ENCODE measurements at regions not wholly inside any gene's neighbourhood (a gene's known extent, or its start where the extent isn't known, plus 50 kb on each side); places are given as distances from the start of the nearest gene placed in this dataset.
"Not testable (repeated sequence)": the region's sequence is repeated elsewhere in the genome, so short reads cannot be mapped to it uniquely, and the experiment has no call there.

DNA sequence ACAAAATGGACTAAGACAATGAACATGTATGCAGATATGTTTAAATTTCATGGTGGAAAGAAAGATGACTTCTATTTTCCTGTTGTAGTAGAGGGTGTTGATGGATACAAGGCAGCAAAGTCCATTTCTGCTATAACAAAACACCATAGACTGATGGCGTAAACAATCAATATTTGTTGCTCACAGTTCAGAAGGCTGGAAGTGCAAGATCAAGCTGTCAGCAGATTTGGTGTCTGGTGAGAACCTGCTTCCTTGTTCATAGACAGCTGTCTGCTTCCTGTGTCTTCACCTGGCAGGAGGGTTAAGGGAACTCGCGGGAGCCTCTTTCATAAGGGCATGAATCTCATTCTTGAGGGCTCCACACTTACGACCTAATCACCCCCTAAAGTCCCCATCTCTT is 83.0 kb upstream of the ELOVL5 start:
- no peak overlapping the region for H3K4me3 ChIP-seq (ENCODE audit: low read length)
- no peaks in the 10 kb centered on the region for H3K27me3 ChIP-seq (ENCODE audit: control insufficient read depth, insufficient read depth)
- DNase-seq (no peak), ATAC-seq (no peak)
- H3K9me3 ChIP-seq (ENCODE audit: control insufficient read depth, low read length), result no peaks in the 10 kb centered on the region
- intact Hi-C loops (cut with DNase I), result no loop called here
- H3K4me1 ChIP-seq (ENCODE audit: control insufficient read depth, insufficient read depth, low read length), result no peaks in the 10 kb centered on the region
- WGBS, result 80% methylated on average over 4 of the region's 4 CpGs
- no peak overlapping the region for H3K27ac ChIP-seq (ENCODE audit: low read length)

DNA sequence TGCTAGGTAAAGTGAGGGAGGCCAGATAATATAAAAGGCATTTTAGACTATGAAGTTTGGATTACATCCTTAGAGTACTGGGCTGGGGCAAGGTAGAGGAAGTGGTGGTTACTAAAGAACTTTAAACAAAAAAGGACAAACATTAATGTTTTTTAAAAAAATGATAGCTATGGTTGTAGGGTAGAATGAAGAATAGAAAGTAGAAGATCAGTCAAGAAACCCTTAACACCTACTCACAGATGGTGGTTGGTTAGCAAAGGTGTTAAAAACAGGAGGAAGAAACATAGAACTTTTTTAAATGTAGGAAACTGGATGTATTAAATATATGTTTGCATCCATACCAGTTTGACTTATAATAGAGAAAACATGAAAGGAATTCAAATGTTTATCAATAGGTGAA is 80.7 kb upstream of the ELOVL5 start:
- no peak overlapping the region for H3K27ac ChIP-seq (ENCODE audit: low read length)
- ATAC-seq, result no peak

DNA sequence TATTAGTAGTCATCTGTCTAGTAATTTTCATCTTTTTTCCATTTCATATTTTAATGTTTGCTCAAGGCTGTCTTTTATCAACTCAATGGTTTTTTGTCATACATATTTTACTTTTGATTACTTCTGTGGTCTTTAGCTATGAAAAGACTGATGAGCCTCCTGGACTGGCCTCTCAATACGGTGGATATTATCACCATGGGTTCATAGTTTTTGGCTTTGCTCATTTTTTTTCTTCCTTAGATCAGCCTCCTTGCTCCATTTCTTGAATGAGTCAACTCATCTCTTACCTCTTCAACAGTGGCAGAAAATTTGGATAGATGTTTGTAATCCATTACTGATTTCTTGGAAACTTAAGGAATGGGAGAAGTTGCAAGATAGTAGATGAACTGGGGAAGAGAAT is 80.1 kb upstream of the ELOVL5 start:
- ATAC-seq (no peak), DNase-seq (no peak)
- Histone ChIP-seq H3K9me3 (ENCODE audit: control insufficient read depth, low read length) (no peaks in the 10 kb centered on the region), H3K27me3 (ENCODE audit: control insufficient read depth, insufficient read depth) (no peaks in the 10 kb centered on the region), H3K27ac (ENCODE audit: low read length) (no peak overlapping the region), H3K4me1 (ENCODE audit: control insufficient read depth, insufficient read depth, low read length) (no peaks in the 10 kb centered on the region), H3K4me3 (ENCODE audit: low read length) (no peak overlapping the region)
- intact Hi-C loops (cut with DNase I), result no loop called here
- WGBS, result 70% methylated on average over 1 of the region's 1 CpG

More for the DNA sequence above, 80.7 kb upstream of the ELOVL5 start:
- Histone ChIP-seq H3K27me3 (ENCODE audit: control insufficient read depth, insufficient read depth) (no peaks in the 10 kb centered on the region), H3K4me3 (ENCODE audit: low read length) (no peak overlapping the region), H3K4me1 (ENCODE audit: control insufficient read depth, insufficient read depth, low read length) (no peaks in the 10 kb centered on the region), H3K9me3 (ENCODE audit: control insufficient read depth, low read length) (no peaks in the 10 kb centered on the region)
- DNase-seq, result no peak
- intact Hi-C loops (cut with DNase I), result no loop called here

DNA sequence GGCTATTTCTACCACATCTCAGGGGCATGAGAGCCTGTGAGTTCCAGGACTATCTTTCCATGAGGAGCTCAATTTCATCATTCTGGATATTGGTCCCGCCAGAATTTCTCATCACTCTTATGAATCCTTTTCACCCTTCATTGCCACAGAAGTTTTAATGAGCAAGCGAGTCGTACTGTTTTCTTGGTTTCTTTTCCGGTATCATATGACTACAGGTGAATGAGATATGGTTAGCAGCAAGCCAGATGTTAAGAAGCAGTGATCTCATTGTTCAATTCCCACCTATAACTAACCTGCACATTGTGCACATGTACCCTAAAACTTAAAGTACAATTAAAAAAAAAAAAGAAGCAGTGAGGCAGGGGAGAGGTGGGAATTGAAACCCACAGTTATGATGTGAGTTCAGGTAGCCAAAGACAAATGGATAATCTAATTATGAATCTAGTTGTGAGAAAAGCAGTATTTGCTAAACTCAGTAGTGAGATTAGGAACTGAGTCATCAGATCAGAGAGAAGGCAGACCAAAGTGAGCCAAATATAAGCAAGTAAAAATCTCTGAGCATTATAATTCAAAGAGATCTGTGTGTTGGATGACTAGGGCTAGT is 78.0 kb upstream of the ELOVL5 start:
- intact Hi-C loops (cut with DNase I), result no loop called here
- DNase-seq (no peak), ATAC-seq (no peak)
- H3K27me3 ChIP-seq (ENCODE audit: control insufficient read depth, insufficient read depth), result no peaks in the 10 kb centered on the region
- no peak overlapping the region for H3K27ac ChIP-seq (ENCODE audit: low read length)
- no peak overlapping the region for H3K4me3 ChIP-seq (ENCODE audit: low read length)
- H3K9me3 ChIP-seq (ENCODE audit: control insufficient read depth, low read length), result no peaks in the 10 kb centered on the region
- WGBS, result 94% methylated on average over 4 of the region's 4 CpGs
- no peaks in the 10 kb centered on the region for H3K4me1 ChIP-seq (ENCODE audit: control insufficient read depth, insufficient read depth, low read length)

DNA sequence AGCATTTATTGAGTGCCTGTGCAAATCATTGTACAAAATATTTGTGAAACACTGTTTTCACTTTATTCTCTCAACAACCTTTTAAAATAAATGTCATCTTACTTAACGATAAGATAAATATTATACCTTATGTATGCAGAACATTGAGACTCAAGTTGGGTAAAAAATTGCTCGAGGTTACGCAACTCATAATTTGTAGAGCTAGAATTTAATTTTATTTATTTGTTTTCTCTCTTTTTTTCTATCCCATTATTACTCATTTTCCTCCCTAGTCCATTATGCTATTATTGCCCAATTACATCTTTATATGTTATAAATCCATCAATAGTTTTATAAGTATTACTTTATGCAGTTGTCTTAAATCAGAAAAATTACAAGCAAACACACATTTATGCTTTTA is 77.4 kb upstream of the ELOVL5 start:
- H3K9me3 ChIP-seq (ENCODE audit: control insufficient read depth, low read length), result no peaks in the 10 kb centered on the region
- H3K4me3 ChIP-seq (ENCODE audit: low read length), result no peak overlapping the region
- H3K27me3 ChIP-seq (ENCODE audit: control insufficient read depth, insufficient read depth), result no peaks in the 10 kb centered on the region
- 97% methylated on average over 3 of the region's 3 CpGs for WGBS
- ATAC-seq (no peak), DNase-seq (no peak)
- H3K27ac ChIP-seq (ENCODE audit: low read length), result no peak overlapping the region
- intact Hi-C loops (cut with DNase I), result no loop called here
- H3K4me1 ChIP-seq (ENCODE audit: control insufficient read depth, insufficient read depth, low read length), result no peaks in the 10 kb centered on the region

DNA sequence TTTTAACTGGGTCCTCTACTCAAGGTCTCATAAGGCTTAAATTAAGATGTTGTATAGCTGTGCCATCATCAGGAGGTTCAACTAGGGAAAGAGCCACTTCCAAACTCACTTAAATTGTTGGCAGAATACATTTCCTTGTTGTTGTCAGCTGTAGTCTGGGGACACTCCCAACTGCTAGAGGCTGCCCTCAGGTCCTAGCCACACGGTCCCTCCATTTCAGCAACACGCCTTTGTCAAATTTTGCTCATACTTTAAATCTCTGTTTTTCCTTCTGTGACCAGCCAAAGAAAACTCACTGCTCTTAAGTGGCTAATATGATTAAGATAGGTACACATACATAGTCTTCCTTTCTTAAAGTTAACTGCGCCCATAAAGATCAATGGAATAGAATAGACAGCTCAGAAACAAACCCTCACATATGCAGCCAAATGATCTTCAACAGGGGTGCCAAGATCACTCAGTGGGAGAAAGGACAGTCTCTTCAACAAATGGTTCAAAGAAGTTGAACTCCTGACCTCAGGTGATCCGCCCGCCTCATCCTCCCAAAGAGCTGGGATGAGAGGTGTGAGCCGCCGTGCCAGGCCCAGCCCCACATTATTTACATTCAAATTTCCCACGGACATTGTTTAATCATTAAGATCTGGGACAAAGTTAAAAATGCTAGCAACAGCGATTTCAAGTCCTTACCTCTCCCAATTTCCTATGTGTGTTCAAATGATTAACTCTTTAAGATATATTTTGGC is 76.4 kb upstream of the ELOVL5 start:
- intact Hi-C loops (cut with DNase I), result no loop called here
- no peak overlapping the region for H3K4me3 ChIP-seq (ENCODE audit: low read length)
- DNase-seq, result no peak
- H3K27ac ChIP-seq (ENCODE audit: low read length), result no peak overlapping the region
- 93% methylated on average over 9 of the region's 9 CpGs for WGBS
- no peaks in the 10 kb centered on the region for H3K9me3 ChIP-seq (ENCODE audit: control insufficient read depth, low read length)
- H3K27me3 ChIP-seq (ENCODE audit: control insufficient read depth, insufficient read depth), result no peaks in the 10 kb centered on the region
- ATAC-seq, result no peak
- no peaks in the 10 kb centered on the region for H3K4me1 ChIP-seq (ENCODE audit: control insufficient read depth, insufficient read depth, low read length)

DNA sequence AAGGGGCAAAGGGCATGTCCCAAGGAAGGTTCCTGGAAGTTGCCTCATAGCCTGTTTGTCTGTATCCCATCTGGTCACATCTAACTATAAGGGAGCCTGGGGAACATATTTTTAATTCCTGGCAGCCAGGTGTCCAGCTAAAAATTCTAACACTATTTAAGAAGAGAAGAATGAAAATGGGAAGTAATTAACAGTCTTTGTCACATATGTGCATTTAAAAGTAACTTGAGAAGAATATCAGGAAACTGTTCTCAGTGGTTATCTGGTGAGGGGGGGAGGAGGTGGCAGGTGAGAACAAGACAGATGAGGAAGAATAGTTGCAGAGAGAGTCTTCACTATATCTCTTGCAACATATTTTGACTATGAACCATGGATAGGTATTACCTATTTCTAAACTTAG is 75.5 kb upstream of the ELOVL5 start:
- DNase-seq (no peak), ATAC-seq (no peak)
- Histone ChIP-seq H3K9me3 (ENCODE audit: control insufficient read depth, low read length) (no peaks in the 10 kb centered on the region), H3K27ac (ENCODE audit: low read length) (no peak overlapping the region), H3K27me3 (ENCODE audit: control insufficient read depth, insufficient read depth) (no peaks in the 10 kb centered on the region), H3K4me1 (ENCODE audit: control insufficient read depth, insufficient read depth, low read length) (no peaks in the 10 kb centered on the region), H3K4me3 (ENCODE audit: low read length) (no peak overlapping the region)
- intact Hi-C loops (cut with DNase I), result no loop called here

DNA sequence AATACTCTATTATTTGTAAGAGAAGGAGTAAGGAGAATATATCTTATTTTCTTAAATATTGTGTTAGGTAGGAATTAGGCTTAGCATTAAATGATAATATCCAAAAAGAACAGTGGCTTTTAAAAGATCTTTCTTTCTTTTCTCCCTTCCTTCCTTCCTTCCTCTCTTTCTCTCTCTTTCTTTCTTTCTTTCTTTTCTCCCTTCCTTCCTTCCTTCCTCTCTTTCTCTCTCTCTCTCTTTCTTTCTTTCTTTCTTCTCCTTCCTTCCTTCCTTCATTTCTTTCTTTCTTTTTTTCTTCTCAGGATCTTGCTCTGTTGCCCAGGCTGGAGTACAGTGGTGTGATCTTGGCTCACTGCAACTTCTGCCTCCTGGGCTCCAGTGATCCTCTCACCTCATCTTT is 74.8 kb upstream of the ELOVL5 start:
- H3K4me1 ChIP-seq (ENCODE audit: control insufficient read depth, insufficient read depth, low read length); DNase-seq; H3K4me3 ChIP-seq (ENCODE audit: low read length); intact Hi-C loops (cut with DNase I); H3K27ac ChIP-seq (ENCODE audit: low read length); H3K9me3 ChIP-seq (ENCODE audit: control insufficient read depth, low read length); H3K27me3 ChIP-seq (ENCODE audit: control insufficient read depth, insufficient read depth); ATAC-seq: not testable (repeated sequence)

DNA sequence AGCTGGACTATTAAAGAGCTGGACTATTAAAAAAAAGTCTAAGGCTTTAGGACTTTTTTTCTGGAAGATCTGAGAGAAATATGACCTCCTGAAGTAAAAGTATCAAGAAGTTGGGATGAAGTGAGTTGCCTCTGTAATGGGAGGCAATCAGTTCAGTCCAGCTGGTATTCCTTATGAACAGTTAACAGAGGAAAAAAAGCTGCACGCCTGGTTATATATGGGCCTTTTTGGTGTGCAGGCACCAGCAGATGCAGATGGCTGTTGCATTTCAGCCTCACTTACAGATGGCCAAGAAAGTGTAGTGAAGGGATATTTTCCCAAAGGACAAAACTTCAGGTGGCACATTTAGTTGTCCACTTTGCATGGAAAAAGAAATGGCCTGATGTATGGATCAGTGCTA is 70.3 kb upstream of the ELOVL5 start:
- ATAC-seq (no peak), DNase-seq (no peak)
- intact Hi-C loops (cut with DNase I), result loop anchor here in 3 of 4 donors (10.0 kb wide), 3 partner anchors 56 to 244 kb away; no protein-coding TSS in a partner anchor

DNA sequence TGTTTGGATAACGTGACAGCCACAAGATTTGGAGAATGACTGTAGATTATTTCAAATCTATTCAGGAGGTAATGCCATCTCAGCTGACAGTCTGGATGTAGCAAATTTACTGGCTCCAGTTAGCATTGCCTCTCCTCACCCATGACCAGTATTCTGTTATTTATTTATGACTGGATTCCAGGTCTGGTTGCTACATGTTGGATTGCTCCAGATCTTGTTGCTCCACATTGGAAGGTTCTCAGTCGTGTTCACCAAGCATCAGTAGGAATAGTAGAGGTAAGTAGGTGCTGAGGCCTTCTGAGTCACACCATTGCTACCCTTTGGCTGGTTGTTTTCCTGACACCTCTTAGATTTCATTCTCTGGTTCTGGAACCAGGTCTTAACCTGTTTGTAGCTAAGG is 69.5 kb upstream of the ELOVL5 start:
- intact Hi-C loops (cut with DNase I), result loop anchor here in 3 of 4 donors (10.0 kb wide), 3 partner anchors 57 to 243 kb away; no protein-coding TSS in a partner anchor
- Histone ChIP-seq H3K27me3 (ENCODE audit: control insufficient read depth, insufficient read depth) (no peaks in the 10 kb centered on the region), H3K9me3 (ENCODE audit: control insufficient read depth, low read length) (no peaks in the 10 kb centered on the region), H3K4me1 (ENCODE audit: control insufficient read depth, insufficient read depth, low read length) (no peaks in the 10 kb centered on the region), H3K27ac (ENCODE audit: low read length) (no peak overlapping the region), H3K4me3 (ENCODE audit: low read length) (no peak overlapping the region)
- DNase-seq (no peak), ATAC-seq (no peak)
- WGBS, result 84% methylated on average over 2 of the region's 2 CpGs

More for the DNA sequence above, 70.3 kb upstream of the ELOVL5 start:
- H3K27ac ChIP-seq (ENCODE audit: low read length), result no peak overlapping the region
- WGBS, result 86% methylated on average over 1 of the region's 1 CpG
- H3K4me3 ChIP-seq (ENCODE audit: low read length), result no peak overlapping the region
- no peaks in the 10 kb centered on the region for H3K9me3 ChIP-seq (ENCODE audit: control insufficient read depth, low read length)
- no peaks in the 10 kb centered on the region for H3K4me1 ChIP-seq (ENCODE audit: control insufficient read depth, insufficient read depth, low read length)
- H3K27me3 ChIP-seq (ENCODE audit: control insufficient read depth, insufficient read depth), result no peaks in the 10 kb centered on the region

DNA sequence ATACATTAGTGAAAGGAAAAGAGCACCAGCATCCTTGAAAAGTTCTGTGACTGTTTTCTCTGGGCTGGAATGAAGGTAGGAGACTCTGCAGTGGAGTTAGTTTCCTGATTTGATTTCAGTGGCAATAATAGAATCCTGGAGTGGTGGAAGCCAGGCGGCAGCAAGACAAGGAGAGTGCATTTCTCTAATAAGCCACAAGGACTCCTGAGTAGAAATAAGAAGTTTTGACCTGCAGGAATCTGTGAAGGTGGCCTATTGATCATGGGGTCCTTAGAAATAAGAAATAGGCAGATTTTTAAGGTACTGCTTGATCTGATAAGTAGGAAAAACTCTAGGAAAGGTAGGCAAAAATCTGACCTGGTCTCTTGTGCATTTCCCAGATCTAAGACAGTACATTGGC is 68.4 kb upstream of the ELOVL5 start:
- Histone ChIP-seq H3K27ac (ENCODE audit: low read length) (no peak overlapping the region), H3K4me3 (ENCODE audit: low read length) (no peak overlapping the region), H3K27me3 (ENCODE audit: control insufficient read depth, insufficient read depth) (no peaks in the 10 kb centered on the region), H3K9me3 (ENCODE audit: control insufficient read depth, low read length) (no peaks in the 10 kb centered on the region), H3K4me1 (ENCODE audit: control insufficient read depth, insufficient read depth, low read length) (no peaks in the 10 kb centered on the region)
- DNase-seq (no peak), ATAC-seq (no peak)
- intact Hi-C loops (cut with DNase I), result loop anchor here in 3 of 4 donors (10.0 kb wide), 3 partner anchors 58 to 242 kb away; no protein-coding TSS in a partner anchor
- WGBS, result 78% methylated on average over 1 of the region's 1 CpG

All from right cardiac atrium (tissue), 5 donors.